Uterus (tissue), 2 donors: ENCODE measurements at regions not wholly inside any gene's neighbourhood (a gene's known extent, or its start where the extent isn't known, plus 50 kb on each side); places are given as distances from the start of the nearest gene placed in this dataset.

Experiments
- CTCF ChIP-seq, 4 experiments: fragments of 200-600 bp in 2 of 4; fragments of 450-650 bp in 2 of 4; sonication (generic) in 2 of 4; IDR thresholded peaks; one replicate each; pipeline ENCODE4 v1.5.1; 2016 to 2019; ENCODE audit warnings: antibody characterized with exemption in 4 of 4, mild to moderate bottlenecking in 2 of 4, moderate library complexity in 1 of 4
- POLR2A ChIP-seq, 2 donors: fragments of 450-650 bp; IDR thresholded peaks; one replicate each; pipeline ENCODE4 v1.6.1; 2016; ENCODE audit warnings: antibody characterized with exemption in 2 of 2, mild to moderate bottlenecking in 1 of 2, moderate library complexity in 1 of 2

GRCh38 chr12:115273456-115273855, 589.5 kb upstream of the TBX3 start:
- TF ChIP-seq CTCF (IDR thresholded peaks at IDR 0.05) (no peak), POLR2A (IDR thresholded peaks at IDR 0.05) (no peak)
